ENCODE measurements at regions not wholly inside any gene's neighbourhood (a gene's known extent, or its start where the extent isn't known, plus 50 kb on each side); places are given as distances from the start of the nearest gene placed in this dataset.

- intact Hi-C loops (cut with DNase I), result no loop called here
- DNase-seq, result no peak
- H3K27ac ChIP-seq, result no peak overlapping the region
- no peak overlapping the region for H3K4me3 ChIP-seq
- no peaks in the 10 kb centered on the region for H3K27me3 ChIP-seq (ENCODE audit: low read depth)
- TF ChIP-seq CTCF (IDR thresholded peaks at IDR 0.05), result no peak
- H3K36me3 ChIP-seq, result no peaks in the 10 kb centered on the region
- H3K4me1 ChIP-seq, result no peaks in the 10 kb centered on the region
- no peaks in the 10 kb centered on the region for H3K9me3 ChIP-seq
- ATAC-seq, result no peak
Measured at GRCh38 chr12:102596687-102597086, 116.3 kb upstream of the IGF1 start.

- H3K27me3 ChIP-seq (ENCODE audit: low read depth), result no peaks in the 10 kb centered on the region
- H3K4me3 ChIP-seq, result no peak overlapping the region
- ATAC-seq (no peak), DNase-seq (no peak)
- H3K9me3 ChIP-seq, result no peaks in the 10 kb centered on the region
- no peaks in the 10 kb centered on the region for H3K36me3 ChIP-seq
- H3K4me1 ChIP-seq, result no peaks in the 10 kb centered on the region
- no peak overlapping the region for H3K27ac ChIP-seq
- no peak for TF ChIP-seq CTCF (IDR thresholded peaks at IDR 0.05)
- intact Hi-C loops (cut with DNase I), result no loop called here
Measured at GRCh38 chr12:102596031-102596430, 115.7 kb upstream of the IGF1 start.

DNA sequence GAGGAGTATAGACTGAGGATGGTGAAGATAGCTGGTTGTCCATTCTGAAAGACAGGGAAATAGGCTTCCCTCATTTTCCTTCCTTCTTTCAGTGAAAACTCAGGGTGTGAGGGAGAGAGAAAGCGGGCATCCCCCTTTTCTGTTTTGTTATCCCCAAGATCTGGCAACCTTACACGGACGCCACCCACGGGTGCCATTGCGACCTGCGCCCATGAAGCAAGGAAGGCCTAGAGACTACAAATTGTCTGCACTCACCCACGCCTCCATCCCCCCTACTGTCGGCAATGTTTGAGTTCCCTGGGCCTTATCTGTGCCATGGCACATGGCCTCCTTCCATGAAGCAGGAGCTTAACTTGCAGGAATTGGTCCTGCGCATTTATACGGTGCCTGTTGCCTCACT, 115.0 kb upstream of the IGF1 start:
- DNase-seq, result no peak
- H3K27ac ChIP-seq, result no peak overlapping the region
- no peaks in the 10 kb centered on the region for H3K36me3 ChIP-seq
- intact Hi-C loops (cut with DNase I), result no loop called here
- TF ChIP-seq CTCF (IDR thresholded peaks at IDR 0.05), result no peak
- H3K4me3 ChIP-seq, result no peak overlapping the region
- H3K27me3 ChIP-seq (ENCODE audit: low read depth), result no peaks in the 10 kb centered on the region
- H3K9me3 ChIP-seq, result no peaks in the 10 kb centered on the region
- ATAC-seq, result no peak
- no peaks in the 10 kb centered on the region for H3K4me1 ChIP-seq

- no peak for TF ChIP-seq CTCF (IDR thresholded peaks at IDR 0.05)
- Histone ChIP-seq H3K4me3 (no peak overlapping the region), H3K9me3 (no peaks in the 10 kb centered on the region), H3K4me1 (no peaks in the 10 kb centered on the region), H3K27me3 (ENCODE audit: low read depth) (no peaks in the 10 kb centered on the region), H3K36me3 (no peaks in the 10 kb centered on the region), H3K27ac (no peak overlapping the region)
- ATAC-seq (no peak), DNase-seq (no peak)
- intact Hi-C loops (cut with DNase I), result no loop called here
Measured at GRCh38 chr12:102593134-102593533, 112.8 kb upstream of the IGF1 start.

DNA sequence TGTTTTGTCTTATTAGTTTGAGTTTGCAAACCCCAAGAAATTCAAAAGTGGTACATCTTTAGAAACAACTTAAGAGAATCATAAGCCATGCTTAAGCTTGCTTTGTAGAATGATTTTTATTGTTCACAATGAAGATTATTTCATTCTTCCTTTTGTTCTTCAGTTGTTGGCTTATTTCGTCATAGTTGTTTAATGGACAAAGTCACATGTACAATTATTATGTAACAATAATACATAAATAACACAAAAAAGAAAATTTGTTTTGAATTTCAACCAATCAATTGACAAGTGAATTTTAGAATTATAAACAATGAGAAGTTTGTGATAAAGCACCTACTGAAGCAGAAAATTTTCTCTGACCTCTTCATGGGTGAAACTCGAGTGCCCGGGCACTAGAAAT, 111.8 kb upstream of the IGF1 start:
- H3K36me3 ChIP-seq, result no peaks in the 10 kb centered on the region
- H3K4me1 ChIP-seq, result no peaks in the 10 kb centered on the region
- intact Hi-C loops (cut with DNase I), result no loop called here
- H3K4me3 ChIP-seq, result no peak overlapping the region
- no peak for TF ChIP-seq CTCF (IDR thresholded peaks at IDR 0.05)
- no peaks in the 10 kb centered on the region for H3K27me3 ChIP-seq (ENCODE audit: low read depth)
- DNase-seq (no peak), ATAC-seq (no peak)
- H3K27ac ChIP-seq, result no peak overlapping the region
- no peaks in the 10 kb centered on the region for H3K9me3 ChIP-seq

GRCh38 chr12:102573237-102573636, 92.9 kb upstream of the IGF1 start:
- no peak for ATAC-seq

More at GRCh38 chr12:102573237-102573636, 92.9 kb upstream of the IGF1 start:
- no peak for DNase-seq
- H3K4me3 ChIP-seq, result no peak overlapping the region
- no peaks in the 10 kb centered on the region for H3K9me3 ChIP-seq
- no peaks in the 10 kb centered on the region for H3K4me1 ChIP-seq
- intact Hi-C loops (cut with DNase I), result no loop called here
- no peak for TF ChIP-seq CTCF (IDR thresholded peaks at IDR 0.05)
- H3K27ac ChIP-seq, result no peak overlapping the region
- H3K27me3 ChIP-seq (ENCODE audit: low read depth), result no peaks in the 10 kb centered on the region
- H3K36me3 ChIP-seq, result no peaks in the 10 kb centered on the region

Measured in lower lobe of right lung (tissue), 2 donors.